ENCODE measurements at regions not wholly inside any gene's neighbourhood (a gene's known extent, or its start where the extent isn't known, plus 50 kb on each side); places are given as distances from the start of the nearest gene placed in this dataset.
"Not testable (repeated sequence)": the region's sequence is repeated elsewhere in the genome, so short reads cannot be mapped to it uniquely, and the experiment has no call there.

- not testable (repeated sequence) for H3K27ac Mint-ChIP-seq, H3K4me1 Mint-ChIP-seq, H3K9me3 Mint-ChIP-seq, DNase-seq, H3K36me3 Mint-ChIP-seq, H3K4me3 Mint-ChIP-seq
- peaks cover 21% of the 10 kb centered on the region for H3K27me3 Mint-ChIP-seq
Observed at GRCh38 chr5:62216603-62217002, 89.4 kb upstream of the KIF2A start.

- H3K36me3 Mint-ChIP-seq, H3K4me1 Mint-ChIP-seq, DNase-seq, H3K27ac Mint-ChIP-seq, H3K4me3 Mint-ChIP-seq, H3K9me3 Mint-ChIP-seq: not testable (repeated sequence)
- H3K27me3 Mint-ChIP-seq = peaks cover 16% of the 10 kb centered on the region
Observed at GRCh38 chr5:62217095-62217494, 88.9 kb upstream of the KIF2A start.

GRCh38 chr5:62218860-62219259 is 87.1 kb upstream of the KIF2A start:
- H3K27ac Mint-ChIP-seq, H3K9me3 Mint-ChIP-seq, H3K4me1 Mint-ChIP-seq: not testable (repeated sequence)

GRCh38 chr5:62221881-62222280 is 84.1 kb upstream of the KIF2A start:
- not testable (repeated sequence) for H3K4me3 Mint-ChIP-seq, H3K9me3 Mint-ChIP-seq, H3K27me3 Mint-ChIP-seq, H3K27ac Mint-ChIP-seq, DNase-seq, H3K36me3 Mint-ChIP-seq
- H3K4me1 Mint-ChIP-seq = peaks cover 15% of the 10 kb centered on the region

More at GRCh38 chr5:62218860-62219259, 87.1 kb upstream of the KIF2A start:
- not testable (repeated sequence) for DNase-seq, H3K36me3 Mint-ChIP-seq, H3K4me3 Mint-ChIP-seq
- H3K27me3 Mint-ChIP-seq = peaks cover 11% of the 10 kb centered on the region

- DNase-seq, H3K4me3 Mint-ChIP-seq, H3K9me3 Mint-ChIP-seq, H3K27ac Mint-ChIP-seq, H3K36me3 Mint-ChIP-seq, H3K27me3 Mint-ChIP-seq: not testable (repeated sequence)
- peaks cover 15% of the 10 kb centered on the region for H3K4me1 Mint-ChIP-seq
Observed at GRCh38 chr5:62222305-62222704, 83.7 kb upstream of the KIF2A start.

- Mint-ChIP-seq H3K4me1 (peaks cover 15% of the 10 kb centered on the region), H3K27ac (peak overlapping the region; percentile 68), H3K4me3 (peak overlapping the region; percentile 78)
- H3K27me3 Mint-ChIP-seq, H3K9me3 Mint-ChIP-seq, H3K36me3 Mint-ChIP-seq: not testable (repeated sequence)
- DNase-seq = peak; percentile 76
Observed at GRCh38 chr5:62223312-62223670, 82.7 kb upstream of the KIF2A start.

GRCh38 chr5:62224987-62225601 is 80.9 kb upstream of the KIF2A start:
- H3K4me3 Mint-ChIP-seq = peak overlapping the region; percentile 78
- not testable (repeated sequence) for H3K27ac Mint-ChIP-seq

GRCh38 chr5:62230876-62231388 is 75.1 kb upstream of the KIF2A start:
- DNase-seq, H3K4me3 Mint-ChIP-seq, H3K27ac Mint-ChIP-seq, H3K36me3 Mint-ChIP-seq, H3K27me3 Mint-ChIP-seq, H3K9me3 Mint-ChIP-seq: not testable (repeated sequence)
- H3K4me1 Mint-ChIP-seq = peaks cover 11% of the 10 kb centered on the region

More at GRCh38 chr5:62224987-62225601, 80.9 kb upstream of the KIF2A start:
- H3K4me1 Mint-ChIP-seq = peaks cover 24% of the 10 kb centered on the region
- H3K27me3 Mint-ChIP-seq, H3K9me3 Mint-ChIP-seq, DNase-seq, H3K36me3 Mint-ChIP-seq: not testable (repeated sequence)

GRCh38 chr5:62231576-62231975 is 74.4 kb upstream of the KIF2A start:
- no peak for DNase-seq
- H3K9me3 Mint-ChIP-seq = peaks cover 4% of the 10 kb centered on the region
- peaks cover 11% of the 10 kb centered on the region for H3K4me1 Mint-ChIP-seq
- no peaks in the 10 kb centered on the region for H3K36me3 Mint-ChIP-seq
- no peak overlapping the region for H3K27ac Mint-ChIP-seq
- no peaks in the 10 kb centered on the region for H3K27me3 Mint-ChIP-seq
- no peak overlapping the region for H3K4me3 Mint-ChIP-seq

- H3K4me1 Mint-ChIP-seq = peaks cover 15% of the 10 kb centered on the region
- H3K27ac Mint-ChIP-seq, H3K27me3 Mint-ChIP-seq, H3K4me3 Mint-ChIP-seq, H3K9me3 Mint-ChIP-seq, H3K36me3 Mint-ChIP-seq, DNase-seq: not testable (repeated sequence)
Observed at GRCh38 chr5:62232218-62232617, 73.8 kb upstream of the KIF2A start.

- H3K27me3 Mint-ChIP-seq, H3K36me3 Mint-ChIP-seq, H3K9me3 Mint-ChIP-seq, H3K4me3 Mint-ChIP-seq, H3K27ac Mint-ChIP-seq, DNase-seq: not testable (repeated sequence)
- peaks cover 13% of the 10 kb centered on the region for H3K4me1 Mint-ChIP-seq
Observed at GRCh38 chr5:62233083-62234046, 72.6 kb upstream of the KIF2A start.

GRCh38 chr5:62236593-62236992 is 69.4 kb upstream of the KIF2A start:
- not testable (repeated sequence) for DNase-seq, H3K4me3 Mint-ChIP-seq, H3K27ac Mint-ChIP-seq, H3K9me3 Mint-ChIP-seq, H3K36me3 Mint-ChIP-seq, H3K27me3 Mint-ChIP-seq
- peaks cover 13% of the 10 kb centered on the region for H3K4me1 Mint-ChIP-seq

- not testable (repeated sequence) for H3K9me3 Mint-ChIP-seq, DNase-seq, H3K4me3 Mint-ChIP-seq, H3K36me3 Mint-ChIP-seq, H3K27ac Mint-ChIP-seq, H3K27me3 Mint-ChIP-seq
- H3K4me1 Mint-ChIP-seq = peaks cover 19% of the 10 kb centered on the region
Observed at GRCh38 chr5:62237944-62238343, 68.1 kb upstream of the KIF2A start.

- not testable (repeated sequence) for H3K4me3 Mint-ChIP-seq, H3K9me3 Mint-ChIP-seq, DNase-seq, H3K27ac Mint-ChIP-seq, H3K27me3 Mint-ChIP-seq, H3K36me3 Mint-ChIP-seq
- H3K4me1 Mint-ChIP-seq = peaks cover 19% of the 10 kb centered on the region
Observed at GRCh38 chr5:62238584-62238983, 67.4 kb upstream of the KIF2A start.

- not testable (repeated sequence) for H3K27ac Mint-ChIP-seq
Observed at GRCh38 chr5:62240494-62240893, 65.5 kb upstream of the KIF2A start.

More at GRCh38 chr5:62240494-62240893, 65.5 kb upstream of the KIF2A start:
- not testable (repeated sequence) for DNase-seq, H3K36me3 Mint-ChIP-seq, H3K9me3 Mint-ChIP-seq, H3K27me3 Mint-ChIP-seq, H3K4me3 Mint-ChIP-seq
- H3K4me1 Mint-ChIP-seq = peaks cover 28% of the 10 kb centered on the region
